ENCODE measurements at regions not wholly inside any gene's neighbourhood (a gene's known extent, or its start where the extent isn't known, plus 50 kb on each side); places are given as distances from the start of the nearest gene placed in this dataset.

DNA sequence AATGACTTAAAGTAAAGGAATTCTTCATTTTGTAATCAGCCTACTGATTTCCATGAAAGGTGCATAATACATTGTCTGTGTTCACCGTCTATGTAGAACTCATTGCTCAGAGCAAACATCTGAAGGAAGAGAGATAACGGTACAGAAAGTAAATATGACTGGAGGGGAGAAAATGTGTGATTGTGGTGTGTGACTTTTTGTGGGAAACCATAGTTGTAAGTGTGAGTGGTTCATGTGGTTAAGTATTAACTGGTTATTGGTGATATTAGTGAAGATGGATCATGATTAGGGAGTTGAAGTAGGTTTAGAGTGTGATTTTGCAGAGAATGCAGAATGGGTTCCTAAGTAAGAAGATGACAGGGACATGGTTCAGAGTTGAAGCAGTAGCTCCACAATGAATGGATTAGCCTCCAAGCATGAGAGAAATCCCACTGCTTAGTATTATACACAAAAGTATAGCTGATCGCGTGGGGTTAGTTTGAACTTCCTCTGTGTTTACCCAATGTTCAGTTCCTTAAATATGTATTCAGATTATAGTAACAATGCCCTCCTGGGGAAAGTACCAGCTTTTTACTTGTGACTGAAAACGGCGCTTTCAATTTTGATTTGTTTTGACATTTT, 368.9 kb downstream of the UTRN start (continued):
- TF ChIP-seq ZBTB40 (IDR thresholded peaks at IDR 0.05) (no peak), ZBTB40 (CRISPR knock-in tag; IDR thresholded peaks at IDR 0.05) (no peak), ATF7-NPFF (CRISPR knock-in tag; IDR thresholded peaks at IDR 0.05; ENCODE audit: low read depth) (peak; percentile 58; the same call in 1 of the 2 replicates), CREB1 (IDR thresholded peaks at IDR 0.05) (no peak), CREB1 (CRISPR knock-in tag; IDR thresholded peaks at IDR 0.05) (peak; percentile 82), BCLAF1 (IDR thresholded peaks at IDR 0.05) (no peak), IKZF4 (CRISPR knock-in tag; IDR thresholded peaks at IDR 0.05; ENCODE audit: borderline replicate concordance, low read depth, not compliant biosample characterization) (no peak), CEBPG (CRISPR knock-in tag; IDR thresholded peaks at IDR 0.05) (peak; percentile 81), CCDC6 (CRISPR knock-in tag; IDR thresholded peaks at IDR 0.05) (peak; percentile 77; the same call in 1 of the 2 replicates), ZNF879 (CRISPR knock-in tag; IDR thresholded peaks at IDR 0.05) (no peak), LCORL (IDR thresholded peaks at IDR 0.05) (0 out of 2 replicates have a peak, but pooled peaks have one; percentile 29), LCORL (CRISPR knock-in tag; IDR thresholded peaks at IDR 0.05) (no peak), ZNF768 (CRISPR knock-in tag; IDR thresholded peaks at IDR 0.05) (no peak), ZNF639 (CRISPR knock-in tag; conservative IDR thresholded peaks at IDR 0.05) (no peak), ATF7 (IDR thresholded peaks at IDR 0.05) (peak; percentile 2; the same call in 1 of the 2 replicates), ATF7 (CRISPR knock-in tag; IDR thresholded peaks at IDR 0.05) (no peak)
- TF ChIP-seq, protein P1, sequence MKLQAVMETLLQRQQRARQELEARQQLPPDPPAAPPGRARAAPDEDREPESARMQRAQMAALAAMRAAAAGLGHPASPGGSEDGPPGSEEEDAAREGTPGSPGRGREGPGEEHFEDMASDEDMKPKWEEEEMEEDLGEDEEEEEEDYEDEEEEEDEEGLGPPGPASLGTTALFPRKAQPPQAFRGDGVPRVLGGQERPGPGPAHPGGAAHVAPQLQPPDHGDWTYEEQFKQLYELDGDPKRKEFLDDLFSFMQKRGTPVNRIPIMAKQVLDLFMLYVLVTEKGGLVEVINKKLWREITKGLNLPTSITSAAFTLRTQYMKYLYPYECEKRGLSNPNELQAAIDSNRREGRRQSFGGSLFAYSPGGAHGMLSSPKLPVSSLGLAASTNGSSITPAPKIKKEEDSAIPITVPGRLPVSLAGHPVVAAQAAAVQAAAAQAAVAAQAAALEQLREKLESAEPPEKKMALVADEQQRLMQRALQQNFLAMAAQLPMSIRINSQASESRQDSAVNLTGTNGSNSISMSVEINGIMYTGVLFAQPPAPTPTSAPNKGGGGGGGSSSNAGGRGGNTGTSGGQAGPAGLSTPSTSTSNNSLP (IDR thresholded peaks at IDR 0.05; ENCODE audit: low read depth, low read length), result peak; percentile 64; the same call in 1 of the 2 replicates

All from HepG2 (cell line).